DMS53 (cell line): ENCODE measurements at regions not wholly inside any gene's neighbourhood (a gene's known extent, or its start where the extent isn't known, plus 50 kb on each side); places are given as distances from the start of the nearest gene placed in this dataset.
"Not testable (repeated sequence)": the region's sequence is repeated elsewhere in the genome, so short reads cannot be mapped to it uniquely, and the experiment has no call there.

Experiments used
- DNase-seq: peaks from one replicate; lab custom pipeline; 2025; lab: John Stamatoyannopoulos, UW

- no peak for DNase-seq
Measured at GRCh38 chr7:113301983-113302382, 183.6 kb upstream of the SMIM30 start.

DNA sequence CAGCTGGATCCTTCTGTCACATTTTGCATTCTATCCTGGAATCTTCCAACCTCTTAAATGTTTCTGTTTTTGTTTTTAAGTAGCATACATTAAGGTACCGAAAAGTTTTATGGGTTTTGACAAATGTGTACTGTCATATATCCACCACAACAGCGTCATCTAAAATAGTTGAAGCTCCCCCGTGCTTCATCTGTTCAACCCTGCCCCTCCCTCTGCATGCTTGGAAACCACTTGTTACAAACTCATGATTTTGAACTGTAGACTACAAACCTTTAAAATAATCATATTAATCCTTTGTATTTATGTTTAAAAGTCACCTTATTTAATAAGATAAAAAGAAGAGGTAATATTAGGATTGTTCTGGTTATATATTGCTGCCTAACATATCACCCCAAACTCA, 182.8 kb upstream of the SMIM30 start:
- DNase-seq, result no peak

- DNase-seq, result no peak
Measured at GRCh38 chr7:113299748-113300147, 181.4 kb upstream of the SMIM30 start.

- DNase-seq, result no peak
Measured at GRCh38 chr7:113298501-113298900, 180.1 kb upstream of the SMIM30 start.

DNA sequence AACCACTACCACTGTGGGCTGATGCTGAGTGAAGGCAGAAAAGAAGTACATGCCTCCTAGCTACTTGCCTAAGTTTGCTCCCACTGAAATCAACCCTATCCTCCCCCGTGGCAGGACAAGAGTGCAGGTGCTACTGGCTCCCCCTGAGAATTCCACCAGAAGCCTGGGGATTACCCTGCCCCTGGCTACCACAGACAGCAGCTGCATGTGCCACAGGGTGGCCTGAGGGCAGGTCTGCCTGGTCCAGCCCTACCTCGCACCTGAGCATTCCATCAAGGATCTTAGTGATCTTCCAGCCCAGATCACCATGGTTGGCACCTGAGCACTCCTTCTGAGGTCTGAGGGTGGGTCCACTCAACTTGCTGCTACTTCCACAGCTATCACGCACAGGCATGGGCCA, 176.4 kb upstream of the SMIM30 start:
- DNase-seq, result no peak

- DNase-seq, result no peak
Measured at GRCh38 chr7:113292105-113292504, 173.8 kb upstream of the SMIM30 start.

GRCh38 chr7:113291058-113291457, 172.7 kb upstream of the SMIM30 start:
- no peak for DNase-seq

DNA sequence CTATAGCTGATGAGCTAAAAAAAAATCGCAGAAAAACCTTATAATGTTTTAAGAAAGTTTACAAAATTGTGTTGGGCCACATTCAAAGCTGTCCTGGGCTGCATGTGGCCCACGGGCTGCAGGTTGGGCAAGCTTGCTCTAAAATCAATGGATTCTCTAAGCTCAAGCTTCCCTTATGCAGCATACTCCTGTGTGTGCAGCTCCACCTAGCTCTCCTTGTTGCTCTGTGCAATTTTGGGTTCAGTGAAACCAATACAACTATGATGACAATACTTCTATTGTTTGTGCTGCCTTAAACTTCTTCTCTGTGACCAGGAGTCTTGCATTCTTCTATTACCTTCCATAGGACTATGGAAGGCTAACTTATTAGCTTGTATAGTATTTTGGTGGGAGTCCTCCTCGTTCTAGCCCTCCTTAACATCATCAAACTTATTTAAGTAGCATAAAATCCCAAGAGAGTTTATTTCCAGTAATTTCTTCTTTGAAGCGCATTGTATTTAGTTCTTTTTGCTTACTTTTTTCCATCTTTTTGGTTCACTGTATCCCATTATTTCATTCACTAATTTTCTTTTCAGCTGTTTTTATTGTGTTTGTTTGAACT, 170.9 kb upstream of the SMIM30 start:
- DNase-seq, result peak; percentile 82

DNA sequence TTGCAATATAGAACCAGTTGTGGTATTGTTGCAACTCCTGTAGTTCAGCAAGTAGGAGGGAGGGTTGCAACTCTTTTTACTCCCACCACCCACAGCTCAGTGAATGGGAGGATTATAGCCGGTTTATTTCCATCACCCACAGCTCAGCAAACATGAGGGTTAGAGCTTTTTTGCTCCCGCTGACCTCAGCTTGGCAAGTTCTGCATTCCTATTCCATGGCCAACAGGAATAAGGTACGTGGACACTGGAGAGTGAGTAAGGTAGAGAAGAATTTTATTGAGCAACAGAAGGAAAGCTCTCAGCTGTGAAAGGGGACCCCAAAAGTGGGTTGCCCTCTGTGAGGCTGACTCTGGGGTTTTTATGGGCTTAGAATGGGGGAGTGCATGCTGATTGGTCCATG, 167.1 kb upstream of the SMIM30 start:
- no peak for DNase-seq

DNA sequence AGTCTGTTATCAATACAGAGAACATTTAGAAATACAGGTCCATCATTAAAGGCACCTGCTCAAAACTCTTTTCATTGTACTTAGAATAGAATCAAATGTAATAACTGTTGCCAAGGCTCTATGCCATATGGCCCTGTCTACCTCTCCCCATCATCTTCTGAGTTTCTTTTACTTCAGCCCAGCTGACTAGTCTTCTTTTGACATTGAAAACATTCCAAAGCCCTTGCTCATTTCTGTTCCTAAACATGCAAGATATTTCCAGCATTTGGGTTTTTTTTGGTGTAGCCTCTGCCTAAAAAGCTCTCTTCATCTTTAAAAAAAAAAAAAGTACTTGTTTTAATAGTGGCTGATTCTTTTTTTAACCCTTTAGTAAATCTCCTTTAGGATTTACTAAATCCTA, 165.5 kb upstream of the SMIM30 start:
- DNase-seq, result no peak

DNA sequence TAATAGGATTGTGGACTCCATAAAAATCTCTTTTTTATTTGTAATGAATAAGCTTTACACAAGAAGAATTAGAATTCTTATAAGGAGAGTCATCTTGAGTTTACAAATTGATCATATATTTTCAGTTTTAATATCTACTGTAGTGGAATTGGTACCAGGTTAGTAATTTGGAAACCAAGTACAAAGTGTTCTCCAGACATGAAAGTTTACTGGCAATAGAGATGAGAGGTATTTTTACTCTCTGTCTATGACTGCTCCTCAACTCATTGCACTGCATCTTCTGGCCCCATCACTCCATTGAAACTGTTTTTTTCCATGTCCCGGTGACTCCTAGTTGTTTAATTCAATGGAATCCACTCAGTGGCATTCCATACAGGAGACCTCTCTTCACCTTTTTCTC, 164.5 kb upstream of the SMIM30 start:
- no peak for DNase-seq

DNA sequence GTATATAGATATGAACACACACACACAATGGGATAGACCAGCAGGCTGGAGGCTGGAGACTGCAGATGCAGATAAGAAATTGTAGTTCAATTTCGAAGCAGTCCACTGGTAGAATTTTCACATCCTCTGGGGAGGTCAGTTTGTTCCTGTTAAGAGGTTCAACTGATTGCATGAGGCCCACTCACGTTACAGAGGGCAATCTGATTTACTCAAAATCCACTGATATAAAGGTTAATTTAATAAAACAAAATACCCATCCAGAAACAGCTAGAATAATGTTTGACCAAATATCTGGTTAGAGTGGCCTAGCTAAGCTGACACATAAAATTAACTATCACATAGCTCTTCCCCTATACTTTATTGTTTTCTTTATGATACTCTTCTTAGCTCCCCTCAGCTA, 162.9 kb upstream of the SMIM30 start:
- DNase-seq, result no peak

DNA sequence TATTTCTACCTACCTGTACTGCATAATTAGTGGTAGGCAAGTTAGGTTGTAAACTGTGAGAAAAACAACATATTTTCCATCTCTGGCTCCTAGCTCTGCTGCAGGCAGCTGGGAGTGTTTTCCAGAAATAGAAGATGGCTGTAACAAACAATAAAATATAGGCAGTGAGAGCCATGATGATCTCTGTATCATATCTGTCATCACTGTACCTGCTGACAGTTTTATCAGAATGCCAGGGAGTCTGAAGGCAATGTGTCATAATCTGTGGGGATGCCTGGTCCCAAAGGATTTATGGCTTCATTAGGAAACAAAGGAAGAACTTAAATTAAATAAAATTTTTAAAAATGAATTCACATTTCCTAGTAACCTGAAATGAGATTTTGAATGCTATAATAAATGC, 160.9 kb upstream of the SMIM30 start:
- no peak for DNase-seq

DNA sequence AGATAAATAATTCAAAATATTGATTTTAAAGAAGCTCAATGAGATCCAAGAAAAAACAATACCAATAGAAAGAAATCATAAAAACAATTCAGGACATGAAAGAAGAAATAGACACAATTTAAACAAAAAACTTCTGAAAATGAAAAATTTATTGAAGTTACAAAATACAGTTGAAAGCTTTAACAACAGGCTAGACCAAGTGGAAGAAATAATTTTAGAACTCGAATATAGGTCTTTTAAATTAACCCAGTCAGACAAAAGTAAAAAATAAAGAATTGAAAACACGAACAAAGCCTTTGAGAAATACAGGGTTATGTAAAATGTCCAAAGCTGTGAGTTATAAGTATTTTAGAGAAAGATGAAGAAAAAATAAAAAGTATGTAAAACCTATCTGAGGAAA, 152.4 kb upstream of the SMIM30 start:
- no peak for DNase-seq

GRCh38 chr7:113269592-113269991, 151.2 kb upstream of the SMIM30 start:
- not testable (repeated sequence) for DNase-seq

DNA sequence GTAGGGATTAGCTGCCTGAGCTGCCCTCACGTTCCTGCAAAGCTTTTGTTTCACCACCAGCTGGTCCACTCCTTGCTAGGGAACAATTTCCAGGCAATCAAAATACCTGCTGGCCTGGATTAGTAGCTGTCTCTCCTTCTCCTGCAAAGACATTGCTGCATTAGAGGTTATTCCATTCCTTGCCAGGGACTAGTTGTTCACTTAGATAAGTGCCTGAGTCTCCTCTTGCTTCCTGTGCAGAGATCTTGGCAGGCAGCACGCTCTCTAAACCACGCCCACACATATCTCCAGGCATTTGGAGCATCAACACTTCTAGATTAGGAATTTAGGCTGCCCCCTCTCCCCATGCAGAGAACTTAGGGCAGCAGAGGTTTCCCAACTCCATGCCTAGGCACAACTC, 150.4 kb upstream of the SMIM30 start:
- no peak for DNase-seq

GRCh38 chr7:113267885-113268284, 149.5 kb upstream of the SMIM30 start:
- no peak for DNase-seq

- DNase-seq, result no peak
Measured at GRCh38 chr7:113267271-113267670, 148.9 kb upstream of the SMIM30 start.

DNA sequence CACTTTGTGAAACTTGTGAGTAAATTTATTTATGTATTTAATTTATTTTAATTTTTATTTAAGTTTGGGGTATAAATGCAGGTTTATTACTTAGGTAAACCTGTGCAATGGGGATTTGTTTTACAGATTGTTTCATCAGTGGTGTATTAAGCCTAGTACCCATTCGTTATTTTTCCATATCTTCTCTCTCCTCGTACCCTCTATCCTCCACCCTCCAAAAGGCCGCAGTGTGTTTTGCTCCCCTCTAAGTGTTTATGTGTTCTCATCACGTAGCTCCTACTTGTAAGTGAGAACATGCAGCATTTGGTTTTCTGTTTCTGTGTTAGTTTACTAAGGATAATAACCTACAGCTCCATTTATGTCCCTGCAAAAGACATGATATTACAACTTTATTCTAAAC, 145.4 kb upstream of the SMIM30 start:
- peak; percentile 67 for DNase-seq

DNA sequence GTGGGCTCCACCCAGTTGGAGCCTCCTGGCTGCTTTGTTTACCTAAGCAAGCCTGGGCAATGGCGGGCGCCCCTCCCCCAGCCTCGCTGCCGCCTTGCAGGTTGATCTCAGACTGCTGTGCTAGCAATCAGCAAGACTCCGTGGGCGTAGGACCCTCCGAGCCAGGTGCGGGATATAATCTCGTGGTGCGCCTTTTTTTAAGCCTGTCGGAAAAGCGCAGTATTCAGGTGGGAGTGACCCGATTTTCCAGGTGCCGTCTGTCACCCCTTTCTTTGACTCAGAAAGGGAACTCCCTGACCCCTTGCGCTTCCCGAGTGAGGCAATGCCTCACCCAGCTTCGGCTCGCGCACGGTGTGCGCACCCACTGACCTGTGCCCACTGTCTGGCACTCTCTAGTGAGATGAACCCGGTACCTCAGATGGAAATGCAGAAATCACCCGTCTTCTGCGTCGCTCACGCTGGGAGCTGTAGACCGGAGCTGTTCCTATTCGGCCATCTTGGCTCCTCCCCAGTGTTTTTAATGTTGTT, 144.9 kb upstream of the SMIM30 start:
- DNase-seq, result peak; percentile 69

GRCh38 chr7:113256883-113257531, 138.7 kb upstream of the SMIM30 start:
- no peak for DNase-seq

DNA sequence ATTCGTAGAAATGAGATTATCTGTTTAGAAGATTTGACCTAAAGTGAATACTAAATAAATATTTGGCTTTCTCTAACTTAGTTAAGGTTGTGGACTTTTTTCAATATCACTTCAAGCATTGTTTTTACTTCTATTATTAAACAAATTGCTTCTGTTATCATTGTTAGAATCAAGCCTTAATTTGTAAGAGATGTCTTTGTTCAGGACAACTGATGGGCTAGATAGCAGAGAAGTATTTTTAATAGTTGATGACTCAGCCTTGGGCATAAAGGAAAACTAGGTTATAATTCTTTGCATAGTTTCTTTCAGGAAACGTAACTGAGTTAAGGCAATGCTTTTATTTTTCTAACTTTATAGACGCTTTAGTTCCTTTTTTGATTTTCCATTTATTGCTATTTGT, 128.8 kb upstream of the SMIM30 start:
- no peak for DNase-seq

DNA sequence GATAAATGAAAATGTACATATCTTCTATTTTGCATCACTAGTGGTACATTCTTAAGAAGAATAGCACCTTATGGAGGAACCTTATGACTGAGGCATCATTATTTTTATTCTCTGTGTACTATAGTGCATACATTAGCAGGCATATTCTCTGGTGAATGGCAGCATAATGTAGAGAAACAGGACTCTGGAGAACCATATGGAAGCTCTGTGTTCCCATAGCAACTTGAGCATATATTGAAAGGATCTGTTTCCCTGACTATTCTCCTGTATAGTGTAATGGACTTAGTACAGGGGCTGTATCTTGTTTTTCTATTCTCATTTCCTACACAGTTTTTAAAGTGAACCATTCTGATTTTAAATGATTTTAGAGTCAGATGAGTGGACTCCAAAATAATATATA, 128.4 kb upstream of the SMIM30 start:
- DNase-seq, result peak; percentile 24

GRCh38 chr7:113232885-113233284, 114.5 kb upstream of the SMIM30 start:
- no peak for DNase-seq
